Activated T-cell treated with anti-CD3 and anti-CD28 coated beads, Interleukin-2, amount 50 U/mL, for 24 hours (primary cell): ENCODE measurements at regions not wholly inside any gene's neighbourhood (a gene's known extent, or its start where the extent isn't known, plus 50 kb on each side); places are given as distances from the start of the nearest gene placed in this dataset.
"Not testable (repeated sequence)": the region's sequence is repeated elsewhere in the genome, so short reads cannot be mapped to it uniquely, and the experiment has no call there.

Source experiments
- DNase-seq: peaks from one replicate; pipeline ENCODE4 v3.0.0-alpha.2; 2020
- H3K27ac Mint-ChIP-seq: 2 replicates; pipeline ENCODE4 v1.8.0; 2020; ENCODE audit warnings: mild to moderate bottlenecking, mixed read lengths
- H3K27me3 Mint-ChIP-seq: 2 replicates; pipeline ENCODE4 v1.8.0; 2020; ENCODE audit warnings: mixed read lengths
- H3K36me3 Mint-ChIP-seq: 2 replicates; pipeline ENCODE4 v1.8.0; 2020; ENCODE audit warnings: low read depth, mixed read lengths
- H3K4me1 Mint-ChIP-seq: 2 replicates; pipeline ENCODE4 v1.8.0; 2020; ENCODE audit warnings: low read depth, mixed read lengths
- H3K4me3 Mint-ChIP-seq: 2 replicates; pipeline ENCODE4 v1.8.0; 2020; ENCODE audit warnings: mild to moderate bottlenecking, moderate library complexity, mixed read lengths
- H3K9me3 Mint-ChIP-seq: 2 replicates; pipeline ENCODE4 v1.8.0; 2020; ENCODE audit warnings: mixed read lengths

DNA sequence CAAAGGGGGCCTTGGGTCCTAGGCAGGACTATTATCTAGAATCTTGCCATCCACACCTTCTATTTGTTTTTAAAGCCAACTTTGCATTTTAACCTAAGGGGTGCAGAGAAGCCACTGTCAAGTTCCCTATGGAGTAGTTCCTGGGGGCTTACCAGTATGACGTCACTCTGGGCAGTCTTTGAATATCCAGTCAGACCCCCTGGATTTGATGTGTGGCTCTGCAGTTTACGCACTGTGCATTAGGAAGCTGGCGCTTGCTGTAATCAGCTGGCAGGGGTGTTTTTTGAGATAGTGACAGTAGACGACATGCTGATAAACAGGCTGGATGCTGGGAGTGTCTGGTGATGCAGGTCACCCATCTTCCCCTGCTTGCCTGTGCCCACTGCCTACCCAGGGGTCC, 892.7 kb upstream of the ZNF722 start:
- H3K27me3 Mint-ChIP-seq, result no peaks in the 10 kb centered on the region
- H3K9me3 Mint-ChIP-seq, result peaks cover 29% of the 10 kb centered on the region

DNA sequence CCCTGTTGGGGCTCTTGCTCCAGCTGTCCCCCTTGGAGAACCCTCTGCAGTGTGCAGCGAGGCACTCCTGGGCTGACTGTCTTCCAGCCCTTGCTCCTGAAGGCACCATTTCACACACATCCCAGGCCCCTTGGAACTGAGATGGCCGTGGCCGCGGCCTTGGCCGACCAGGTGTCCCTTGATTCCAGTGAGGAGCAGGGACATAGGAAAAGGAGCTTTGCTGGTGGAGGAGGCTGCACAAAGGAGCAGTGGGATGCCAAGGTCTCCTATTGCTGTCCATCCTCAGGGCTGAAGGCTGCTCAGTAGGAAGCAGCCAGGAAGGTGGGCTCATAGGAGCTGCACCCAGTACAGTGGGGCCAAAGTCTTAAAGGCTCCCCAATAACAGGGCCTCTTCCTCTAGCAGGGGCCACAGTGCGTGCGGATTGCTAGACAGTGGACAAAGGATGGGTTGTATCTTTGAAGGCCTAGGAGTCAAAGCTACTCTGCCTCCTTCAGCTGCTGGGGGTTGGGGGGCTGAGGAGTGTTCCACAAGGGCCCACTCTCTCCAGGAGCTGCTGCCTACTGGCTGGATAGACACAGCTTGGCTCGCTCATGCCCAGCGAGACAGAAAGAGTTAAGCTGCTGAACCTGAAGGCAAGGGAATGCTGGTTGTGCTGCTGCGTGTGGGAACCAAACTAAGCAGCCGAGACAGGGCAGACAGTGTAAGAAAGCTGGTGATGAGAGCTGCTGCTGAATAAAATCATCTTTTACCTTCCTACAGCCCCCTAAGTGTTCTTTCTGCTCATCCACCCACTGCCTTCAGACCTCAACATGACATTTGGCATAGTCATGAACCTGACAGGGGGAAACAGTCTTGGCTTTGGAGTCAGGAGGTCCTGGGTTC, 891.9 kb upstream of the ZNF722 start:
- DNase-seq, result no peak
- H3K27ac Mint-ChIP-seq, result no peak overlapping the region
- H3K36me3 Mint-ChIP-seq, result no peaks in the 10 kb centered on the region
- H3K4me3 Mint-ChIP-seq, result no peak overlapping the region
- no peaks in the 10 kb centered on the region for H3K4me1 Mint-ChIP-seq
- H3K27me3 Mint-ChIP-seq, result no peaks in the 10 kb centered on the region
- peaks cover 25% of the 10 kb centered on the region for H3K9me3 Mint-ChIP-seq

More for the DNA sequence above, 892.7 kb upstream of the ZNF722 start:
- Mint-ChIP-seq H3K4me3 (no peak overlapping the region), H3K4me1 (no peaks in the 10 kb centered on the region), H3K27ac (no peak overlapping the region), H3K36me3 (no peaks in the 10 kb centered on the region)
- DNase-seq, result no peak

DNA sequence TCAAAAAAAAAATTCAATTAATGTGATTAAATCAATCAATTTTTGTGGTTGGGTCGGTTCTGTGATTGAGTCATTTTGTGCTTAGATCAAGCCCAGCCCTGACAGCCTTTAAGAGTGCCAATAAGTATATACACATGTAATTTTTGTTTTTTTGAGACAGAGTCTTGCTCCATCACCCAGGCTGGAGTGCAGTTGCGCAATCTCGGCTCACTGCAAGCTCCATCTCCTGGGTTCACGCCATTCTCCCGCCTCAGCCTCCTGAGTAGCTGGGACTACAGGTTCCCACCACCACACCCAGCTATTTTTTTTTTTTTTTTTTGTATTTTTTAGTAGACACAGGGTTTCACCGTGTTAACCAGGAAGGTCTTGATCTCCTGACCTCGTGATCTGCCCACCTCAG, 887.1 kb upstream of the ZNF722 start:
- H3K27ac Mint-ChIP-seq, H3K9me3 Mint-ChIP-seq, DNase-seq, H3K4me3 Mint-ChIP-seq, H3K27me3 Mint-ChIP-seq, H3K36me3 Mint-ChIP-seq, H3K4me1 Mint-ChIP-seq: not testable (repeated sequence)

DNA sequence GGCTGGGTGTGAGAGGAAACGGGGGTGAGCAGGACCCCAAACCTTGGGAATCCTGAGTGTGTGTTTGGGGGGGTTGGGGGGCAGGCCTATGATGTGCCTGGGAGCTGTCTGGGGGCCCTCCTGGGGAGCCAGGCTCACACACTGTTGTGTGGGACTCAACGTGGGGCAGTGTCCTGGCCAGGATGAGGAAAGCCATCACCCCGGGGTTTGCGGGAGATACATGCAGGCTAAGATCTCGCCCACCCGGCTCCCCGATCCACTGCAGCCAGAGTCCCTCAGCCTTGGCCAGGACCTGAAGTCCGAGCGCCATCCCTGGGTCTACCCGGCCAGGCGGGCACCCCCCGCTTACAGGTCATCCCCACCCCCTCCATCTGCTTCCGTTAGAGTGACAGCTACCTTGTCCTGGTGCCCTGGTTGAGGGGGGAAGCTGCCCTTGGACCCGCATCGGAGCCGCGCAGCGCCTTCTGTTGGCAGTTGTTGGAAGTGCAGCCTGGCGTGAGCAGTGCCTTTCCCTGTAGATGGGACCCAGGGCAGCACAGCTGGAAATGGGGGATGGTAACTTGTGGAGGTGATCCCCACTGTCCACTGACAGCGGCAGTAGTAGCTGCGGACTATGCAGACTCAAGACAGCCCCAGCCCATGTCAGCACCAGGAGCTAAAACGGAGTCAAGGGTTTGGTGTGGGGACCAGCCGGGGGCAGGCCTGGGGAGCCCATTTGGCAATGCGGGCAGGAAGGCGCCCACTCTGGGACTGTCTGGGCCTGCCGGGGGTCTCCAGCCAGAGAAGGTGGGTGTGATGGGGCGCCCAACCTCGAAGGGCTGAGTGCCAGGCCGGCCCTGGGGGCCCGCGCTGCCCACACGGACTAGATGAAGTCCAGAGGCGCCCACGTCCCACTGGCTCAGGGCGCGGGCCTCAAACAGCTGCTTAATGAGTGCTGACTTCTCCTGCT, 885.6 kb upstream of the ZNF722 start:
- Mint-ChIP-seq H3K27me3 (no peaks in the 10 kb centered on the region), H3K36me3 (no peaks in the 10 kb centered on the region), H3K9me3 (peaks cover 11% of the 10 kb centered on the region), H3K4me3 (no peak overlapping the region), H3K4me1 (no peaks in the 10 kb centered on the region), H3K27ac (no peak overlapping the region)
- DNase-seq, result no peak

DNA sequence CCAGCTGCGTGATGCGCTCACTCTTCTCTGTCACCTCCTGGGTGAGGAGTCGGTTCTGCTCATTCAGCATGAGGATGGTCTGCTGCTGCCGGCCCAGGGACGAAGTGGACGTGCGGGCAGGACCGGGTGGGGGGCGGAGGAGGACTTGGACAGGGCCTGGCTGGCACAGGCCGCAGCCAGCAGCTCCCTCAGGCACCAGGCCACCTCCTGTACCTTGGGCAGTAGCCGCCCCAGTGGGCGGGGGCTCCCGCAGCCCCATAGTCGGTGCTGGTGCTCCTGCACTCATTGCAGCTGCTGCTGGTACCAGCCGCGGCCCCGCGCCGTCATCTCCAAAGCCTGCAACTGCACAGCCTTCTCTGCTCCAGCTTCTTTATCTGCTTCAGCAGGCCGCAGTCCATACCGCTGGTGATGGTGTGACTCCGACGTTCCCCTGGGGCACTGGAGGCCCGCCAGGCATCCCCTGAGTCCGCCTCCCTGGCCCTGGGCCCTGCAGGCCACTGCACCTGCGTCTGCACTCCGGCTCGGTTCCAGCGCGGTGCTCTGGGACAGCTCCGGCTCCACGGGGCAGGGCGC, 884.9 kb upstream of the ZNF722 start:
- H3K36me3 Mint-ChIP-seq, result no peaks in the 10 kb centered on the region
- no peaks in the 10 kb centered on the region for H3K27me3 Mint-ChIP-seq

GRCh38 chr7:63114371-63114985, 884.2 kb upstream of the ZNF722 start:
- H3K9me3 Mint-ChIP-seq, result peaks cover 13% of the 10 kb centered on the region
- no peak overlapping the region for H3K27ac Mint-ChIP-seq
- no peaks in the 10 kb centered on the region for H3K36me3 Mint-ChIP-seq
- DNase-seq, result no peak
- no peaks in the 10 kb centered on the region for H3K27me3 Mint-ChIP-seq
- no peak overlapping the region for H3K4me3 Mint-ChIP-seq
- no peaks in the 10 kb centered on the region for H3K4me1 Mint-ChIP-seq

More for the DNA sequence above, 884.9 kb upstream of the ZNF722 start:
- no peak for DNase-seq
- Mint-ChIP-seq H3K9me3 (peaks cover 13% of the 10 kb centered on the region), H3K4me3 (no peak overlapping the region), H3K27ac (no peak overlapping the region), H3K4me1 (no peaks in the 10 kb centered on the region)
